OCI-LY7 (cell line): ENCODE measurements at regions not wholly inside any gene's neighbourhood (a gene's known extent, or its start where the extent isn't known, plus 50 kb on each side); places are given as distances from the start of the nearest gene placed in this dataset.

Experiments
- CTCF ChIP-seq: fragments of 200-600 bp; sonication (generic); conservative IDR thresholded peaks from 2 replicates; pipeline ENCODE4 v1.5.1; 2014; ENCODE audit warnings: mild to moderate bottlenecking, antibody characterized with exemption, low read length, moderate library complexity, mixed read lengths
- EZH2phosphoT487 ChIP-seq: fragments of 200-600 bp; sonication (generic); IDR thresholded peaks from 2 replicates; pipeline ENCODE4 v1.6.1; 2018; ENCODE audit warnings: low read depth, borderline replicate concordance, mild to moderate bottlenecking, mixed run types, antibody characterized with exemption, low read length, moderate library complexity, mixed read lengths

DNA sequence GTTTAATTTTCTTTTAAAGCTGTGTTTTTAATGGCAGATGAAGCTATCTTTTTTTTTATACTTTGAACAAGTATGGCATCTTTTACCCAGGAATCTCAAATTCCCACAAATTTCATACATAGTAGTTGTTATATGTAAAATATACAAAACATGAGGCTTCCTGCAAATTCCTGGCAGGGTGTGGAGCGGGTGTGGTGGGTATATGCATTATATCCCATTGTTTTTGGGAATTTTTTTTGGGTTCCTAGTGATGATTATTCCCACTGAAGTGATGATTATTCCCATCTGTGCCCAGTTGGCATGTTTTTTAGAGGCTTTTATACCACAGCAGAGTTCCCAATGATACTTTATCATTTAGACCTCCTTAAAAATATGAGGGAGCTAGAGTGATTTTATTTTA is 320.4 kb downstream of the ZFHX3 start:
- TF ChIP-seq CTCF (no peak), EZH2phosphoT487 (no peak)
